GM18507 (cell line): ENCODE measurements at regions not wholly inside any gene's neighbourhood (a gene's known extent, or its start where the extent isn't known, plus 50 kb on each side); places are given as distances from the start of the nearest gene placed in this dataset.

ENCODE experiments used
- DNase-seq: peaks from one replicate; pipeline ENCODE4 v3.0.0; 2011; ENCODE audit warnings: low read depth; ENCODE audit not compliant: insufficient read length; ENCODE audit errors: extremely low spot score
- FAIRE-seq: peaks from 2 replicates; lab custom pipeline; 2011; peaks lifted over from hg19 to GRCh38; lab: Jason Lieb, UNC

GRCh38 chr9:107615321-107615720 lies 125.8 kb upstream of the KLF4 start:
- FAIRE-seq (no peak), DNase-seq (no peak)

- no peak for DNase-seq
- no peak for FAIRE-seq
Measured at GRCh38 chr9:107614765-107615164, 125.2 kb upstream of the KLF4 start.

- FAIRE-seq: no peak
Measured at GRCh38 chr9:107613321-107613720, 123.8 kb upstream of the KLF4 start.

GRCh38 chr9:107612136-107612535 lies 122.6 kb upstream of the KLF4 start:
- FAIRE-seq (no peak), DNase-seq (no peak)

More at GRCh38 chr9:107613321-107613720, 123.8 kb upstream of the KLF4 start:
- no peak for DNase-seq

GRCh38 chr9:107609547-107609946 lies 120.0 kb upstream of the KLF4 start:
- no peak for DNase-seq
- FAIRE-seq: no peak

GRCh38 chr9:107606149-107606790 lies 116.7 kb upstream of the KLF4 start:
- no peak for DNase-seq
- FAIRE-seq: no peak

- DNase-seq (no peak), FAIRE-seq (no peak)
Measured at GRCh38 chr9:107605041-107605440, 115.5 kb upstream of the KLF4 start.

- FAIRE-seq: no peak
- DNase-seq: no peak
Measured at GRCh38 chr9:107603281-107603680, 113.7 kb upstream of the KLF4 start.

- DNase-seq: no peak
- FAIRE-seq: no peak
Measured at GRCh38 chr9:107600060-107600573, 110.5 kb upstream of the KLF4 start.

- DNase-seq: no peak
- no peak for FAIRE-seq
Measured at GRCh38 chr9:107597743-107598217, 108.2 kb upstream of the KLF4 start.

- FAIRE-seq (no peak), DNase-seq (no peak)
Measured at GRCh38 chr9:107594908-107595530, 105.5 kb upstream of the KLF4 start.

GRCh38 chr9:107593224-107593870 lies 103.8 kb upstream of the KLF4 start:
- FAIRE-seq (no peak), DNase-seq (no peak)

GRCh38 chr9:107592424-107592823 lies 102.9 kb upstream of the KLF4 start:
- FAIRE-seq (no peak), DNase-seq (no peak)

- FAIRE-seq (no peak), DNase-seq (no peak)
Measured at GRCh38 chr9:107591781-107592180, 102.2 kb upstream of the KLF4 start.

- DNase-seq (no peak), FAIRE-seq (no peak)
Measured at GRCh38 chr9:107588393-107588792, 98.8 kb upstream of the KLF4 start.

GRCh38 chr9:107587191-107587963 lies 97.8 kb upstream of the KLF4 start:
- DNase-seq (no peak), FAIRE-seq (no peak)

GRCh38 chr9:107586493-107586892 lies 96.9 kb upstream of the KLF4 start:
- DNase-seq: no peak
- FAIRE-seq: no peak

- FAIRE-seq (no peak), DNase-seq (no peak)
Measured at GRCh38 chr9:107585465-107585864, 95.9 kb upstream of the KLF4 start.

- FAIRE-seq: no peak
- DNase-seq: no peak
Measured at GRCh38 chr9:107584944-107585343, 95.4 kb upstream of the KLF4 start.

- no peak for DNase-seq
- FAIRE-seq: no peak
Measured at GRCh38 chr9:107584186-107584585, 94.6 kb upstream of the KLF4 start.
